ENCODE measurements at regions not wholly inside any gene's neighbourhood (a gene's known extent, or its start where the extent isn't known, plus 50 kb on each side); places are given as distances from the start of the nearest gene placed in this dataset.

GRCh38 chr14:87155856-87156488 lies 837.0 kb downstream of the GALC start:
- ATAC-seq (no peak), DNase-seq (ENCODE audit: low read depth, low spot score) (no peak)
- no peaks in the 10 kb centered on the region for H3K9me3 ChIP-seq (ENCODE audit: control insufficient read depth, insufficient read depth, low read depth, low read length)
- no peaks in the 10 kb centered on the region for H3K27me3 ChIP-seq (ENCODE audit: control insufficient read depth, insufficient read depth, low read length)
- no TSS peak for BruUV-seq (replicated peaks)
- in situ Hi-C loops (cut with HindIII; ENCODE audit: low pct_unique_long_range_greater_than_20kb, low sequenced_read_pairs), result no loop called here
- no peaks in the 10 kb centered on the region for H3K36me3 ChIP-seq (ENCODE audit: control insufficient read depth, insufficient read depth, low read length)
- ChIA-PET POLR2A (no interaction called here), CTCF (no interaction called here)
- no peak for TF ChIP-seq REST (IDR thresholded peaks at IDR 0.05; ENCODE audit: insufficient read depth in 1 of 2, low read depth in 2 of 2, low read length in 1 of 2)
- intact Hi-C loops (cut with micrococcal nuclease; ENCODE audit: unreplicated experiment), result no loop called here
- H3K4me1 ChIP-seq (ENCODE audit: control insufficient read depth, insufficient read depth, low read length), result no peaks in the 10 kb centered on the region
- H3K27ac ChIP-seq (ENCODE audit: low read length), result no peak overlapping the region
- no peak overlapping the region for H3K4me3 ChIP-seq (ENCODE audit: low read depth in 2 of 2, low read length in 2 of 2)

GRCh38 chr14:87153901-87154300 lies 839.1 kb downstream of the GALC start:
- intact Hi-C loops (cut with micrococcal nuclease; ENCODE audit: unreplicated experiment), result no loop called here
- Histone ChIP-seq H3K9me3 (ENCODE audit: control insufficient read depth, insufficient read depth, low read depth, low read length) (no peaks in the 10 kb centered on the region), H3K27ac (ENCODE audit: low read length) (no peak overlapping the region), H3K36me3 (ENCODE audit: control insufficient read depth, insufficient read depth, low read length) (no peaks in the 10 kb centered on the region), H3K4me1 (ENCODE audit: control insufficient read depth, insufficient read depth, low read length) (no peaks in the 10 kb centered on the region), H3K4me3 (ENCODE audit: low read depth in 2 of 2, low read length in 2 of 2) (no peak overlapping the region), H3K27me3 (ENCODE audit: control insufficient read depth, insufficient read depth, low read length) (no peaks in the 10 kb centered on the region)
- DNase-seq (ENCODE audit: low read depth, low spot score) (no peak), ATAC-seq (no peak)
- in situ Hi-C loops (cut with HindIII; ENCODE audit: low pct_unique_long_range_greater_than_20kb, low sequenced_read_pairs), result no loop called here
- TF ChIP-seq CTCF (IDR thresholded peaks at IDR 0.05) (no peak), POLR2AphosphoS5 (IDR thresholded peaks at IDR 0.05; ENCODE audit: low read depth, low read length) (no peak), TCF7L2 (IDR thresholded peaks at IDR 0.05; ENCODE audit: low read depth, low read length) (no peak), REST (IDR thresholded peaks at IDR 0.05; ENCODE audit: insufficient read depth in 1 of 2, low read depth in 2 of 2, low read length in 1 of 2) (no peak), SIN3A (IDR thresholded peaks at IDR 0.05; ENCODE audit: borderline replicate concordance, insufficient read depth, low read depth, low read length) (no peak)
- ChIA-PET CTCF (no interaction called here), POLR2A (no interaction called here)
- BruUV-seq (replicated peaks), result no TSS peak

All from Panc1 (cell line).